RCC 7860 (cell line): ENCODE measurements at regions not wholly inside any gene's neighbourhood (a gene's known extent, or its start where the extent isn't known, plus 50 kb on each side); places are given as distances from the start of the nearest gene placed in this dataset.

ENCODE experiments used
- DNase-seq: peaks from one replicate; pipeline ENCODE4 v3.0.0-alpha.2; 2015; ENCODE audit warnings: low spot score
- FAIRE-seq: peaks from 2 replicates; lab custom pipeline; 2012; peaks lifted over from hg19 to GRCh38; lab: Jason Lieb, UNC

DNA sequence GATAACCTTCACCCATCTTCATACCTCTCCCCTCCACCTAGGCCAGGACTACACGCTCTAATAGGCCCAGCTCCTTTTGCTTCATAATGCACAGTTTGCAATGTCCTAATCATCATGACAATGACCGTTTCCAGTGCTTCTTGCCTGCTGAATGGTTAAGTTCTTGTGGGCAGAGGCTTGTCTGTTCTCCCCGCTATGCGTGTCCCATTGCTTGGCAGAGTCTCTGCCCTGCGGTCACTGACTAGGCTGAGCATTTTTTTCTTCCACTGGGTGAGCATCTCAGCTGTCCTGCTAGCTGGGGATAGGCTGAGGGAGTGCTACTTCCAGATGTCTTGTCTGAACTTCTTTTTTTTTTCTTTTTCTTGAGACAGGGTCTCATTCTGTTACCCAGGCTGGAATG, 314.7 kb downstream of the UQCRFS1 start:
- no peak for FAIRE-seq

DNA sequence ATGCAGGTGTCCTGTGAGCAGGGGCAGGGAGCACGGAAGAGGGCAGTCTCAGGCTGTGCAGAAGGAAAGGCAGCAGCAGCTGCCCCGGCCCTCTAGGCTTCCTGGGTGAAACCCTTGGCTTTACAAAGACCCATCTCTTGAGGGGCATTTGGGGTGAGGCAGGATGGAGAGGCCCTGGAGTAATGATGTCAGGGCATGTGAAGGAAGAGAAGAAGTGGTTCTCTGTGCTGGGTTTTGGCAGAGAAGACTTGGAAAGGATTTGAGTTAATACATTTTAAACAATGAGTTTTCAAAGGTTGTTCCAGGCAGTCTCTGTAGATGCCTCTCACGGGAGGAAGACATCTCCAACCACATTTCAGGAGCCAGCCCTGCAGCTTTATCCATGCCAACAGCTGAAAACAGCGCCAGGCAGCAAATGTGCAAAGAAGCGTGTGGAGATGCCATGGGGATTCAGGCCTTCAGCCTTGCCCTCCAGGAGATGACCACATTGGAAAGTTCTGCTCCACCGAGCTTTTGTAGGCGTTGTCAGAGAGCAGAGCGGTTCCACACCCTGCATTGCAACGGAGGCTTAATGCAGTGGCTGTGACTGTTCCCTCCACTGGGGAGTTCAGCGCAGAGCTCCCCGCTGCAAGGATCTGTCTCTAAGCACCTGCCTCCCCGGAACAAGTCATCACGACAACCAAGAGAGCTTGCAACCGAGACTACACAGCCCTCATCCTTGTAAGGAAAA, 322.8 kb downstream of the UQCRFS1 start:
- FAIRE-seq (no peak), DNase-seq (peak; percentile 7)

More for the DNA sequence above, 314.7 kb downstream of the UQCRFS1 start:
- no peak for DNase-seq

- FAIRE-seq (no peak), DNase-seq (no peak)
Measured at GRCh38 chr19:28887920-28888618, 324.9 kb downstream of the UQCRFS1 start.

DNA sequence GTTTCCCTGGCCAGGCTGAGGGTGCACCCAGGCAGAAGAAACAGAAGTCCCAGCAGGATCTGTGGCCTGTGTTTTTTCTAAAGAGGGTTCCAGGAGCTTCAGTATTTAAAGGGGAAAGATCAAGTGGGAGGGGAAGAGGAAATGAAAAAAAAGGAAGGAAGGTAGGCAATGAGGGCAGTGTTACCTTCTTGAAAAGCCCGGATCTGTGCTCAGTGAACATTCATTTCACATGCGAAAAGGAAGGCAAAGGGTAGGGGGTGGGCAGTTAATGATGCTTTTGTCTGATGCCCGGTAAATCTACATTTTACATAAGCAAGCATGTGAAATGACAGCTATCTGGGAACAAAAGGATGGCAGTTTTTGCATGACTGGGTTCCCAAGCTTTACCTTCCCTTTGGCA, 326.2 kb downstream of the UQCRFS1 start:
- FAIRE-seq (no peak), DNase-seq (no peak)

GRCh38 chr19:28885965-28886364, 327.0 kb downstream of the UQCRFS1 start:
- FAIRE-seq (no peak), DNase-seq (no peak)

DNA sequence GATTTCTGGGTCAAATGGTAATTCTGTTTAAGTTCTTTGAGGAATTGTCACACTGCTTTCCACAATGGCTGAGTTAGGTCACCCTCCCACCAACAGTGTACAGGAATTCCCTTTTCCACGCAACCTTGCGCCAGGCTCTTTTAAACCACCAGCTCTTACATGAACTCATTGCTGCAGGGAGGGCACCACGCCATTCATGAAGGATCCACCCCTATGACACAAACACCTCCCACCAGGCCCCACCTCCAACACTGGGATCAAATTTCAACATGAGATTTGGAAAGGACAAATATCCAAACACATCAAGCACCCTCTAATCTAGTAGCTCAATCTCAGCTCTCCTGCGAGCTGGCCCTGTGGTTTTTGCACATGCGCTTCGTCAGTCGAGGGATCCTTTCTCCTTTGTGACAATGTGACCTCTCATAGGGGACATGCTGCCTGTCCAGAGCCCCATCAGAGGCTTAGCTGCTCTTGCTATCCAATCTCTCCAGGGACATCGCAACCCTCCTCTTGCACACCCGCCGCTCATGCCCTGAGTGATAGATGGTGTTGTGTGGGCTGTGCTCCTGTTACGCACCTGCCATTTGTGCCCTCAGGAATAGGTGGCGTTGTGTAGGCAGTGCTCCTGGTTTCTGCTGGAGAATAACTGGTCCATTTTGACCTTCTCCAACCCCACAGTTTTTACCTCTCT, 328.0 kb downstream of the UQCRFS1 start:
- FAIRE-seq: no peak
- DNase-seq: no peak

DNA sequence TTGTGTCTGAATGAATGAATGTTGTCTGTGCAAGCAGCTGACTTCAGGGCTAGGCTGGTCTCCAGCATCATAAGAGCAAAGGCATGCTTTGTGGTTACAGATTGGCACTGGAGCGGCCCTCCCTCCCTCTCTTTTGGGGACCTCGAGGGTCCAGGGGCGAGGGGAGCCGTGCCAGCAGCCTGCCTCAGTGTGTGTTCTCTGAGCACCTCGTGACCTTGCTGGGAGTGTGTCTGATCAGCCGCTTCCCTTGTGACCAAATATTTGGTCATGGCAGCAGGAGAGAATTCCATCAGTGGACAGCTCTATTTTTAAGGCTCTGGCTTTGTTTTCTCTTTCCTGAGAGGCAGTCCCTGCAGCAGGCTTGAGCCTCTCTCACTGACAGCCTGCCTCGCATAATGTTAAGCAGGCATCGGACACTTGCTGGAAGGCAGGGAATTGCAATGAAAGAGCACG, 329.7 kb downstream of the UQCRFS1 start:
- DNase-seq: no peak
- FAIRE-seq: no peak

- DNase-seq (no peak), FAIRE-seq (no peak)
Measured at GRCh38 chr19:28882818-28883217, 330.1 kb downstream of the UQCRFS1 start.

GRCh38 chr19:28881616-28882015, 331.3 kb downstream of the UQCRFS1 start:
- FAIRE-seq (peak; percentile 18), DNase-seq (peak; percentile 4)

DNA sequence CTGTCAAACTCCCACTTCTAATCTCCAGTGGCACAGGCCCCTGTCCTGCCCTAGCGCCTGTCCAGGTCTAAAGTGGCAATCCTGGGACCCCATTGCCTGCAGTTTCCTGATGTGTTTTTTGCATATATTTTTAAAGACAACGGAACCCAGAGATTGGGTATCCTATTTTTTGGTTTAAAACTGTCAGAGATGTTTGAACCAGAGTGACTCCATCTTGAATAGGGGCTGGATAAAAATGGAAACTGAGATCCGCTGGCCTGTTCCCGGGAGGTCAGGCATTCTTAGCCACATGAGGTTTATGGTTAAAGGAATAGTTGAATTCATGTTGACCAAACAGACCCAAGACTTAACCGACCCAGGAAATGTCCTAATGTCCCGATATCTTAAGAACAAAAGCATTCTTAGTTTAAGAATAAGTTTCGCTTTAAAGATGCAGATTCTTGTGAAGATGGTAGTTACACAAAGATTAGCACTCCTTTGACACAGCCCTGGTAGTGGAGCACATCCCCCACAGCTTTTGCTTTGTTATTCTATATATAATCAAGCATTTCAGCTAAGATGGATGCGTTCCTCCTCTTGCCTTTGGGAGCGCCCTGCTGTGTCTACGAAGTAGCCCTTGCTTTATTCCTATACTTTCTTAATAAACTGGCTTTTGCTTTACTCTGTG, 332.1 kb downstream of the UQCRFS1 start:
- FAIRE-seq: no peak
- no peak for DNase-seq

- no peak for FAIRE-seq
Measured at GRCh38 chr19:28878862-28879566, 333.9 kb downstream of the UQCRFS1 start.

DNA sequence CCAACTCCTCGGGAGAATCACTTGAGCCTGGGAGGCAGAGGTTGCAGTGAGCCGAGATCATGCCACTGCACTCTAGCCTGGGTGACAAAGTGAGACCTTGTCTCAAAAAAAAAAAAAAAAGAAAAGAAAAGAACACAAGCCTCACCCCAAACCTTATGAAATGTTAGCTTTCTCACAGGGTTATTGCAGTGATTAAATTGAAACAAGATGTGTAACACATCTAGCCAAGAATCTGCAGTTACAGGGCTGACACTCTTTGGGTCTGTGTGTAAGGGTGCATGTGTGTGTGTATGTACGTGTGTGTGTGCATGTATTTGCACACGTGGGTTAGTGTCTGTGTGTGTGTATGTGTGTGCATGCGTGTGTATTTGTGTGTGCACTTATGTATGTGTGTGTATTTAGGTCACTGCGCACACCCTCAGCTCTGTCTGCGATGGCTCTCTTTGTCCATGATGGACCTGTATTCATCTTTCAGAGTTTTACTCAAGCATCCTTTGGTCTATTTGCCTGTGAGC, 336.3 kb downstream of the UQCRFS1 start:
- FAIRE-seq (no peak), DNase-seq (no peak)

More at GRCh38 chr19:28878862-28879566, 333.9 kb downstream of the UQCRFS1 start:
- peak; percentile 63 for DNase-seq

DNA sequence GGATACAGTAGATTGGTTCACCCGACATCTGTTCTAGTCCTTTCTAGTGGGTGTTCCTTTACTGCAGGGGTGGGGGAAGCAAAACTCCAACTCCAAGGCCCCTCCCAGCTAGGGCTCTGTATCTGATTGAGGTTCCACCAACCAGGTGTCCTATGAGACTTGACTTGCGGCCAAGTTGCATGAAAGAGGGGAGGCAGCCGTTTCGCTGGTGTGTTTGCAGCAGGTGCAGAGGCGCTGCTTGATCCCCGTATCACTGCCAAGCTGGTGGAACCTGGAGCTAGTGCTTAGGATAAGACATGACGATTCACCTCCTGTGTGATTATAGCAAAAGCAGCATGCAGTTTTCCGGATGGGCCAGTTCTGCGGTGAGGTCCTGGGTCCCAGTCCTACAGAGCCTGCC, 338.2 kb downstream of the UQCRFS1 start:
- no peak for FAIRE-seq

DNA sequence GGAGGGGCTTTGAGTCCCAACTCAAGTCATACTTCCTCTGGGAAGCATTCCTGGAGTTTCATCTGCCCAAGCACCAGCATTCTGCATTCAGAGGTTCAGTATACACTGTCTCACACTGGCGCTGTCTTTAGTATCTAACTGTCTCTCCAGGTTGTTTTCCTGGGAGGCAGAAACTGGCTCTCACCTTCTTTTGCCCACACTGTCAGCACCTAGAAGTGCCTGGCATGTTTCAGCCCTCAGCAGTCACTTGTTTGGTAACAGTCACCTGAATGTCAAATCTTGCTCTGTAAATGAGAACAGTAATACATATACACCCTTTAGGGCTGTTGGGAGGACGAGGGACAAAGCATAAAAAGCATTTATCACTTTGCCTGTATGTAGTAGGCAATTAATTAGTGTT, 339.6 kb downstream of the UQCRFS1 start:
- DNase-seq (no peak), FAIRE-seq (no peak)

More for the DNA sequence above, 338.2 kb downstream of the UQCRFS1 start:
- no peak for DNase-seq

DNA sequence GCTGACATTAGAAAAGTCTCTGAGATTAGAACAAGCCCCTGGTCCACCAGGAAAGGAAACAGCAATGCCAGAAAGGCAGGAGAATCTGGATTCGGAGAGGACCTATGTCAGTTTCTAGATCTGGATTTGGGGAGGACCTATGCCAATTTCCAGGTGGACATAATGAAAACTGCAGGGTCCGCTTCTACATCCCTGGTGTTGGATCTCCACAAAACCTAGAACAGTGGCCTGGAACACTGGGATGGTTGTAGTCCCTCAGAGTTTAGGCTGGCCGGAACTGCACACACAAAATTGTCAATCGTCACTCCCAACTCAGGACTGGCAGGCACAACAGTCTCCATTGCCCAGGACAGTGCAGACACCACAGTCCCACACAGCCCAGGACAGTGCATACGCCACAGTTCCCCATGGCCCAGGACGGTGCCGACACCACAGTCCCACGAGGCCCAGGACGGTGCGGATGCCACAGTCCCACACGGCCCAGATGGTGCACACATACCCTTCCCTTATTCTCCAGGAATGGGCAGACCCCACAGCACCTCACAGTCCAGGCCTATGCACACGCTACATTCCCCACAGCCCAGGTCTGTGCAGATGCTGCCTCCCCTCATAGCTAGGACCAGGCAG, 341.7 kb downstream of the UQCRFS1 start:
- DNase-seq: no peak
- FAIRE-seq: no peak

GRCh38 chr19:28869459-28869858, 343.5 kb downstream of the UQCRFS1 start:
- no peak for DNase-seq
- no peak for FAIRE-seq

GRCh38 chr19:28868836-28869235, 344.1 kb downstream of the UQCRFS1 start:
- DNase-seq (no peak), FAIRE-seq (no peak)

DNA sequence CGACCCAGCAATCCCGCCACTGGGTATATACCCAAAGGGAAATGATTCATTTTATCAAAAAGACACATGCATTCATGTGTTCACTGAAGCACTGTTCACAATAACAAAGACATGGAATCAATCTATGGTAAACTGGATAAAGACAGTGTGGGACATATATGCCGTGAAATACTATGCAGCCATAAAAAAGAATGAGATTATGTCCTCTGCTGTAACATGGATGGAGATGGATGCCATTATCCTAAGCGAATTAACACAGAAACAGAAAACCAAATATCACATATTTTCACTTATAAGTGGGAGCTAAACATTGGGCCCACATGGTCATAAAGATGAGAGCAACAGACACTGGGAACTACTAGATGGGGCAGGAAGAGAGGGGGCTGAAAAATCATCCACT, 345.0 kb downstream of the UQCRFS1 start:
- no peak for DNase-seq
- no peak for FAIRE-seq

DNA sequence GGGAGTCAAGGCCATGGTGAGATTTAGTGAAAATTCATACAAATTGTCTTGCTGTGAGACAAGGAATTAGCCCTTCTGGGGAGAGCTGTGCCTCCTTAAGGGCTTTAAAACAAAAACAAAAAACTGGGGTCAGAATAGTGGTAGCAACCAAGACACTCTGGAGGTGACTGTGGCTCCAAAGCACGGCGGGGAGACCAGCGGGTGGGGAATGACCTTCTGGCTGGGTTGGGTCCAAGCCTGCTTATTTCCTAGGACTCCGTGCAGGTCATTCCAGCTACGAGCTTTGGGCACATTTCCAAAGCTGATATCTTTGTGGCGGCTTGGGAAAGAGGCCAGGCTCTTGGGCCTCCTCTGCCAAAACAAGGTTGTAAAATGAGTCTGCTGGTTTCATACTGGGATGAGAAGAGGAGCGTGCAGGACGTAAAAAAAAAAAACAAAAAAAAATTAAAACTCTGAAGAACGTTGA, 348.3 kb downstream of the UQCRFS1 start:
- no peak for DNase-seq
- FAIRE-seq: no peak

DNA sequence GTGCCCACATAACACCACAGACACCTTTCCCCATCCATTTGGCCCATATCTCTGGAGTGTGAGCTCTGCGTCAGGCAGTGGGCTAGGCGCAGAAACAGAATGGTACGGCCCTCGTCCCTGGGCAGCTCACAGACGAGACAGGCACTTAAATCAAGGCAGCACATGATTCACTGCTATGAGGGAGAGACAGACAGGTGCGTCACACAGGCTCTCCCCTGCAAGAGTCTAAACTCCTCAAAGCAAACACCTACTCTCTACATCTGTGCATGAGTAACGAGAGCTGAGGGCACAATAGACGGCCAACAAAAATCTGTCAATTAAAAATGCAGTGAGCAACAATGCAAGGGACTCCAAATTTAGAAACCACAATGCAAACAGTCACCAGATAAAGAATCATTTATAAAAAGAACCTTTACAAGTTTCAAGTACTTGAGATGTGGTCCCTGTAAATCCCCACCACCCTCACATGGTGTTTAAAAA, 348.9 kb downstream of the UQCRFS1 start:
- no peak for FAIRE-seq
- no peak for DNase-seq
